NCI-H774 (cell line): ENCODE measurements at regions not wholly inside any gene's neighbourhood (a gene's known extent, or its start where the extent isn't known, plus 50 kb on each side); places are given as distances from the start of the nearest gene placed in this dataset.
"Not testable (repeated sequence)": the region's sequence is repeated elsewhere in the genome, so short reads cannot be mapped to it uniquely, and the experiment has no call there.

Experiments used
- DNase-seq: peaks from one replicate; lab custom pipeline; 2025; lab: John Stamatoyannopoulos, UW

GRCh38 chr14:61167642-61168041, 113.5 kb downstream of the TMEM30B start:
- no peak for DNase-seq

- no peak for DNase-seq
These were observed 120.3 kb downstream of the TMEM30B start for GRCh38 chr14:61160798-61161197.

GRCh38 chr14:61154641-61155040, 126.5 kb downstream of the TMEM30B start:
- no peak for DNase-seq

- DNase-seq, result no peak
These were observed 127.1 kb downstream of the TMEM30B start for GRCh38 chr14:61153914-61154545.

- no peak for DNase-seq
These were observed 127.7 kb downstream of the TMEM30B start for GRCh38 chr14:61153431-61153830.

- DNase-seq, result no peak
These were observed 128.2 kb downstream of the TMEM30B start for GRCh38 chr14:61152851-61153364.

- no peak for DNase-seq
These were observed 129.9 kb downstream of the TMEM30B start for GRCh38 chr14:61151251-61151650.

- no peak for DNase-seq
These were observed 130.3 kb downstream of the TMEM30B start for GRCh38 chr14:61150851-61151250.

GRCh38 chr14:61149896-61150295, 131.2 kb downstream of the TMEM30B start:
- DNase-seq, result no peak

GRCh38 chr14:61148742-61149350, 132.3 kb downstream of the TMEM30B start:
- DNase-seq, result no peak

GRCh38 chr14:61147831-61148549, 133.1 kb downstream of the TMEM30B start:
- no peak for DNase-seq

- no peak for DNase-seq
These were observed 133.7 kb downstream of the TMEM30B start for GRCh38 chr14:61147381-61147821.

- DNase-seq, result no peak
These were observed 134.2 kb downstream of the TMEM30B start for GRCh38 chr14:61146899-61147298.

- no peak for DNase-seq
These were observed 135.1 kb downstream of the TMEM30B start for GRCh38 chr14:61145903-61146481.

GRCh38 chr14:61145034-61145902, 135.9 kb downstream of the TMEM30B start:
- DNase-seq, result no peak

GRCh38 chr14:61144117-61145033, 136.8 kb downstream of the TMEM30B start:
- not testable (repeated sequence) for DNase-seq

GRCh38 chr14:61140872-61141271, 140.3 kb downstream of the TMEM30B start:
- no peak for DNase-seq

GRCh38 chr14:61140271-61140670, 140.9 kb downstream of the TMEM30B start:
- DNase-seq, result no peak

- no peak for DNase-seq
These were observed 142.0 kb downstream of the TMEM30B start for GRCh38 chr14:61139006-61139599.

- DNase-seq, result no peak
These were observed 148.2 kb downstream of the TMEM30B start for GRCh38 chr14:61132894-61133293.
